SIG-M5 treated with dmso at 0.1 percent for 504 hours (cell line): ENCODE measurements at regions not wholly inside any gene's neighbourhood (a gene's known extent, or its start where the extent isn't known, plus 50 kb on each side); places are given as distances from the start of the nearest gene placed in this dataset.

Experiments
- DNase-seq: peaks from one replicate; lab custom pipeline; 2025; ENCODE audit not compliant: unreplicated experiment; lab: John Stamatoyannopoulos, UW

DNA sequence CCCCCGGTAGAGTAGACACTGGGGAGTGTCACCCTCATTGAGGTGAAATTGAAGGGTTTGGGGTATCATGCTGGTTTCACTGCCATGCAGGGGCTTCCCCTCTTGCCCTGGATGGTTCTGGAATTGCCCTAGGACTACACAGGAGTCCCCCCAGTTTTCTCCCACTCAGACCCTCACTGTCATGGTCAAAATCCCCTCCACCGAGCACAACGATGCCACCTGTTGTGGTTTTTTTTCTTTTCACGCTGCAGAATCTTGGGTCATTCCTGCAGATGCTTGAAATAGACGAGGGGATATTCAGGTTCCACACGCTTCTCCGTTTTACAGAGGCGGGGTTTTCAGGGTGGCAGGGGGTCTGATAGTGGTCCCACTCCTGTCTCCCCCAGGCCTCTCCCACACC lies 255.6 kb downstream of the ENGASE start:
- DNase-seq, result no peak

DNA sequence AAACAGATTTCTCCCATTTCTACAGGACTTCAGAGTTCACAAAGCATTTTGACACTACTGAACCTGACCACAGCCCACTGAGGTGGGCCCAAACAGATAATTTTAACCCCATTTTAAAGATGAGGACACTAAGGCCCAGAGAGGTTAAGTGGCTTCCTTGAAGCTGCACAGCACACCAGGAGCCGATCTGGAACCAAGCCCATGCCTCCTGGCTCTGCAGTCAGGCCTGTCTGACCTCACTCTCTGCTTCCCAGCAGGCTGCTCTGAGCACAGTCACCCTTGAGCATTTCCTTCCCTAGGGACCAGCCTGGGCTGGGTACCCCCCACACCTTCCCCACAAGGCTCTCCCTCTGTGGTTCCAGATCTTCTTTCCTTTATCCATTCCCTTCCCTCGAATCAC lies 252.2 kb downstream of the ENGASE start:
- no peak for DNase-seq

DNA sequence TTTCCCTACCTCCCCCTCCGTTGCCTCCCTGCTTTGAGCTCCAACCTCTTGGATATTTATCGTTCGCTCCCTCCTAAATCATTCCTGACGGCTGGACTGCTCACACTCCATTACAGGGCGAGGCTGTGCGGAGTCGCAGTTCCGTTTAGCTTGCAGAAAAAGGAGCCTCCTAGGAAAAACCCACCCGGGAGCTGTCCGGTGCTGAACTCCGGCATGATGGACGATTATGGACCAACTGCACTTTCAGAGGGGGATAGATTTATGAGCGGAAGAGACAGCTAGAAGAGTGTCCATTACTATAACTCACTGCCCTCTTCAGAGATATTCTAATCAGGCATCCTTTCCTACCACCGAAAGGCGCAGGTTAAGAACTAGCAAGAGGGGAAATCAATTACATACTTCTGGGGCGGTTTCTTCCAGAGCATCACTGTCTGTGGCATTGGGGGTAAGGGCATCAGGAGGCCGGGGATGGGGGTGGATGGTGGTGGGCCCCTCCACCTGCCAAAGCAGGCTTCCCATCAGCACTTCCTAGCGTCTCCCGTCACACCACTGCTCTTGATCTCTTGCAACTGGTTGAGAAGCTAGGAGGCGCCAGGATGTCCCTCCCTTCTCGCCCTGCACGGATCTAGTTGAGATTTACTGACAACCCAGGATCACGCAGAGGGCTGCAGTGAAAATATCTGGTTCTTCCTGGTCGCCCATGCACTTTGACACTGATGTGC lies 251.2 kb downstream of the ENGASE start:
- no peak for DNase-seq

DNA sequence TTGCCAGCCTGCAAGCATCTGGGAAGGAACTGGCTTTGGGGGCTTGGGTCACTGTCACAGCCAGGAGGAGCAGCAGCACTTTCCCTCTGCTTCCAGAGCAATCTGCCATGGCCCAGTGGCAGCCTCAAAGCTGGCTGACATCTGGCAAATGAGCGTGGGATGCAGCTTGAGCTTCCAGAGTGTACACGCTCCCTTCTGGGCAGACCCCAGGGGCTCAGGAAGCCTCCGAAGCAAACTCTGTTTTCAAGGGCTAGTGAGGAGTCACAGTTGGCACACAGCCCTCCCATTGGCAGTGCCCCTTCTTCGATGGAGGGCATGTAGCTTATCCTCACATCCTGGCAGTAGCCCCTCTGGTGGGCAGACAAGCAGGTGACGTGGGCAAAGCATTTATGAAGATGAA lies 249.6 kb downstream of the ENGASE start:
- no peak for DNase-seq

DNA sequence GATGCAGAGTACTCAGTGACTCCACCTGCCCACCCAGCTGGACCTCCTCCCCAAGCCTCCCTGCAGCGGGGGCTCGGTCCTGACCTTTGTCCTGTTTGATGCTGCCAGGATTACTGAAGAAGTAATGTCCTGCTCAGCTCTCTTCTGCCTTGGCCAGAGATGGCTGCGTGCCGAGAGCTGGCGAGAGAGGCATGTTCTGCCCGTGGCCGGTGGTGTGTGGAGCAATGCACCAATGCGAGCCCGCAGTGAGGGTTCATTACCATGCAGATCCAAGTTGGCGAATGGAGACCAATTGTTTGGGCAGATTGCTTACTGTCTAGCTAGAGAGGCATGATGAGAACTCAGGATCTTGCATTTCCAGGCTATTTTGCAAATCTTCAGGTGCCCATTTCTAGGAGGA lies 248.9 kb downstream of the ENGASE start:
- no peak for DNase-seq

DNA sequence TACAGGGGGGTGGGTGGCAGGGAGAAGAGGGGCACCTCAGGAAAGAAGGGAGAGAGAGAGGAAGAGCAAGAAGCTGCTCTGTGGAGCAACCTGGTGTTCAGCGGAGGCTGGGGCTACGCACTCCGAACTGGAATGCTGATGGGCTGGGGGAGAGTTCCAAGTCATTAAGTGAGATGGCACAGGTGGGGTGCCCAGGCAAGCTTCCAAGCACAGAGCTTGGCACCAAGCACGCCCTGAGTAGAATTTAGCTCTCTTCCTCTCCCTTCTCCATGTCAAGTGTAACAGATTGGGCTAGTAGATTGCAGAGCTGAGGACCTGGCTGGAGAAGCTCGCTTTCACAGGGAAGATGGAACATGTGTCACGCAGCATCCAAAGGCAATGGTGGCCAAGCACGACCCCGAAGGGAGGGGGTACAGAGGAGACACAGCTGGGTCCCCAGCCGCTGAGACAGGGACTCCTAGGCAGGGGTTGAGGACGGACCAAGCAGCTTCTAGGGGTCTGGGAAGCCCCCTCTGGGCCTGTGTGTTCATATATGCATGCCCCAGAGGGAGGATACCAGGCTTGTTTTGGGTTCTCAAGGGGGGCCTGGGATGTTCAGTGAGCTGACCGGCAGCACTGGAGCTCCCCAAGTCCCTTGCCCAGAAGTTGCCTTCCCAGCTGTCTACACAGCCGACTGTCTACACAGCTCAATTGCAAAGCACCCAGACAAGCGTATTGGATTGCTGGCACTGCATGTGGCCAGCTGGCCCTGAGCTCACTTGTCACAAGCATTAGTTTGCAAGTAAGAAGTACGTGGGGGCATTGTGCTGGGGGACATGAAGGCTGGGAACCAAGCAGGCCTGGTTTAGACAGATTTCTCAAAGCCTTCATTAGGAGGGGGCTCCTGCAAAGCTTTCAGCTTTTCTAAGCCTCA lies 247.8 kb downstream of the ENGASE start:
- no peak for DNase-seq

DNA sequence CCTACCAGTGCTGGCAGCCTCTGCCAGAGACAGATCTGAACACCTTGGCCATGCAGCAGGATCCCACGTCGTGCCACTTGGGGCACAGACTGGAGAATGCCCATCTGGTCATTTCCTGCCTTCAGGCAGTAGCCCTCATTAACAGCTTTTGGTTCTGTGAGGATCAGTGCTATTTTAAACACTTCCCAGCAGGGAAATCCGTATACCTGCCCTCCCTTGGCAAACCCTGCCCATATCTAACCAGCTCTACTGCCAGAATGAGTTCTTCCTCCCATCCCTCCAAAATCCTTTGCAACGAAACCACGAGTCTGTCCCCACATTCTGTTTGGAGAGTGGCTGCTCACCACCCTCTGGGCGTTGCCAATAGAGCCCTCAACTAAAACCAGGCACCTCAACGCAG lies 245.7 kb downstream of the ENGASE start:
- DNase-seq, result no peak

DNA sequence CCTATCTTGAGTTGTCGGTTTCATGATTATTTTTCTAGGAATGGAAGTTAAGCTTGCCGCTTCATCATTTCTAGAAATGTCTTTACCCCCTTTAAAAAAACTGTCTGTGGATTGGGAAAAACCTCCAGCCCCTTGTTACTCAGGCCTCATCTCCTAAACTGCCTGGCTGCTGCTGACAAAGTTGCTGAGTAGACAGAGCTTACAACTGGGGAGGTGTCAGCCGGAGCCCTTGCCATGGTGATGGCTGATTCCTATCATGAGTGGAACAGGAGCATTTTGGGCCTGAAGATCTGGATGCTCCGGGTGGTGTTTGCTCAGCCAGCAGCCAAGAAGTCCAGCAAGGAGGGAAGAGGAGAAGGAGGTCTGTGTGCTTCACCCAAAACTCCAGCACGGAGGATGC lies 243.3 kb downstream of the ENGASE start:
- no peak for DNase-seq

DNA sequence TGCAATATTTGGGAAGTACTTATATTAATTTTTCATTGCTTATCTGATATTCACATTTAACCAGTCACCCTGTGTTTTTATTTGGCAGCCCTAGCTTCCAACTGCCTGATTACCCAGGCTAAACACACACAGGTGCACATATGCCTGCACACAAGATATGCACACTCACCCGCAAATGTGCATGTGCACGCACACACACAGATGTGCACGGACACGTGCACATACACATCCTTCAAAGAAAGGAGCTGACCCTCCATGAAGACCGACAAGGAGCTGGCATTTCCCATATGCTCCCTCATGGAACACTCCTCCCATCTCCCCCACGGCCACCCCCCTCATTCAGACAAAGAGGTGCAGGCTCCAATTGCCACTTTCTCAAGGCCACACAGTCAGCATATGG lies 242.2 kb downstream of the ENGASE start:
- no peak for DNase-seq

DNA sequence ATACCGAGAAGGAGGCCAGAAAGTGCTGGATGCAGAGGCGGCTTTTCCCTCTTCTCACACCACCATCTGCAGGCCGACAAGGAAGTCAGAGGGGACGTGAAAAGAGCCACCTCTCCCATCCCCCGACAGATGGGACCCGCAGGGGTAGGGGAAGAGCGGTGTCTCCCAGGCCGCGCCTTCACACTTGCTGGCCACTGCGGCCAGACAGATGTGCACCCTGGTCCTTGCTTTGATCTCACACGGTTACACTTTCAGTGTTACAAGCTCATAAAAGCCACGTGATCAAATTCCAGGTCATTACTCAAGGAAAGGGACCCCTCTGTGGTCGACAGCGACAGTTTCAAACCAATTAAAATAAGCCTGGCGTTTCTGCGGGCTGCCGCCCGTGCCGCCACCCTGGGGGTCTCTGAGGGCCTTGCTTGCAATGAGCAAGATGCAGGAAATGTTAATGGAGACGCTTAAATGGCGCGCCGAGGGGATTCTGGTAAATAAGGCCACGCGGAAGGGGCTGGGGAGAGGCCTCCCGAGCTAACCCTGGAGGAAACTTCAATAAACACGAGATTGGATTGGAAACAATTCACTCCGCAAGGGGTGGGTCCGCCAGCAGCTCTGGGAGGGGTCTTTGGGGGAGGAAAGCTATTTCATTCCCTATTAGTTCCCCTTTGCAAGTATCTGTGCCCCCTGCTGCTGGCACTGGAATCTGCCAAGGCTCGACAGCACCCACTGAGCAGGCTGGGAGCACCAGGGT lies 240.9 kb downstream of the ENGASE start:
- DNase-seq, result no peak

DNA sequence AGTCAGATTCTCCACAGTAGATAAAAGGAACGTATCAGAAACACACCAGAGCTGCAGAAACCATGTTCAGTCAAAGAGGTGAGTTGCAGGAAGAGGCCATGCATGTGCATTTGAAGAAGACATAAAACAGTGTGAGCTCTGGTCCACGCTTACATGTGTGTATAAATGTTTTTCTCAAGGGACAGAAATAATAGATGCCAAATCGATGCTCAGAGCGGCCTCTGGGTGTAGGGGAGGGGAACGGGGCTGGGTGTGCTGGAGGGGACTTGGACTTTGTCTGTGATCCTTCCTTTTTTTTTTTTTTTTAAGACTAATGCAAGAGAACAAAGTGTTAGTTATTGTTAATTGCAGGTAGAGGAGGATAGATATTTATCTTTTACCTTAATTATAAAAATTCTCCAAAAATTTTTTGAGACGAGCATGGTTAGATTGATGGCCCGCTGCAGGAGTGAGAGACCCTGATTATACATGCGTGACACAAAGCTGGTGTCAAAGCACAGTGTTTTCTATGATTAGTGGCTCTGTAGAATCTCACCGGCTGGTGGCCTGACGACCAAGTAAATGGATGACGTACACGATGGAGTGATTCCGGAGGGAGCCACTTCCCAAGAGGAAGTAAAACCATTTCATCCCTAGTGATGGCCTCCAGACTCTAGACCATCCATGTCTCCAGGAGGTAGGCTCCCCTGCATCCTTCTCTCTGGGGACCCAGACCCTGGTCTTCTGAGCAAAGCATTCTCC lies 240.2 kb downstream of the ENGASE start:
- no peak for DNase-seq

DNA sequence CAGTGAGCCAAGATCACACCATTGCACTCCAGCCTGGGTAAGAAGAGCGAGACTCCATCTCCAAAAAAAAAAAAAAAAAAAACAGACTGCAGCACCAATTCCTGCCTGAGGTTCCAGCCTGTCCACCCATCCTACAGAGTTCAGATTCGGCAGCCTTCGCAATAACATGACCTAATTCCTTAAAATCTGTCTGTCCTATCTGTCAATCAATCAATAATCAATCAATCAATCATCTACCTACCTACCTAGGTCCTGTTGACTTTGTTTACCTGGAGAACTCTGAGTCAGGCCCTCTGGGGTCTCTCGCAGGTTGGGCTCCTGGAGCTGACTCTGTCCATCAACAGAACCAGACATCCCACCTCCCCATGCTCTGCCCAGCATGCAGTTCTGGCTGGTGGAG lies 236.7 kb downstream of the ENGASE start:
- no peak for DNase-seq

DNA sequence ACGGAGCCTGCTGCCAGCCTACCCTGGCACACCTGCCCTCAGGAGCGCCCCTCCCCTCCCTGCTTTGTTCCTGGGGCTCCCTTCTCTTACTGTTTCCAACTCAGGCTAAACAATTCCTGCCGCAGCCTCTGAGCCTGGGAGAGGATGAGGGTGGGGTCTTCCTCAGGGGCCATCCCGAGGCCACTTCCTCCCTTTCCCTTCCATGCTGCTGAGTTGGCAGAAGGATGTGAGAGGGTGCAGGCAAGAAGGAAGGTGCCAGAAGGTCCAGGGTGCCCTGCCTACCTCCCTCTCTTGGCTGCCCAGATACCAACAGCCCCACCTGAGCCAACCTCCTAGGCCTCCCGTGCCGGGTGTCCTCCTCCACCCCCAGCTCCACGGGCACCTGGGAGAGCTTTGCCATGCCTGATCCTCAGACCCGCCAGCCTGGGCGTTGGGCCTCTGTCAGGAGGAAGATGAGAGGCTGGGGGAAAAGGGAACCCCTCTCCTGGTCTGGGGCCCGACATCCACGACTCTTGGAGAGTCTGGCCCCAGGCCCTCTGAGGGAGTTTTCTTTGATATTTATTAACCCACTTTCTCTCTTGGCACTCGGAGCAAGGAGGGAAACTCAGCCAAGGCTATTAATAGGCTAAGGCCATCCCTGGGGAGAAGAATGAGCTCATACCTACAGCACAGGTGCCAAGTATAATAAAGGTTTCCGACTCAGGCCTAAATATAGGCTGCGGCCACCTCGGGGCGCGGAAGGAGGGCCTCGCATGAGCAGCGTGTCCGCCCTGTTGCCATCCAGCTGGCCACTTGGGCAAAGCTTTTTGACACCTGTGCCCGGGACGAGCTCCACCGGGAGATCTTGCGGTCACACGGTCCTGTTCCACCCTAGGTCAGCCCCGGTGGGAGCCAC lies 232.0 kb downstream of the ENGASE start:
- no peak for DNase-seq

DNA sequence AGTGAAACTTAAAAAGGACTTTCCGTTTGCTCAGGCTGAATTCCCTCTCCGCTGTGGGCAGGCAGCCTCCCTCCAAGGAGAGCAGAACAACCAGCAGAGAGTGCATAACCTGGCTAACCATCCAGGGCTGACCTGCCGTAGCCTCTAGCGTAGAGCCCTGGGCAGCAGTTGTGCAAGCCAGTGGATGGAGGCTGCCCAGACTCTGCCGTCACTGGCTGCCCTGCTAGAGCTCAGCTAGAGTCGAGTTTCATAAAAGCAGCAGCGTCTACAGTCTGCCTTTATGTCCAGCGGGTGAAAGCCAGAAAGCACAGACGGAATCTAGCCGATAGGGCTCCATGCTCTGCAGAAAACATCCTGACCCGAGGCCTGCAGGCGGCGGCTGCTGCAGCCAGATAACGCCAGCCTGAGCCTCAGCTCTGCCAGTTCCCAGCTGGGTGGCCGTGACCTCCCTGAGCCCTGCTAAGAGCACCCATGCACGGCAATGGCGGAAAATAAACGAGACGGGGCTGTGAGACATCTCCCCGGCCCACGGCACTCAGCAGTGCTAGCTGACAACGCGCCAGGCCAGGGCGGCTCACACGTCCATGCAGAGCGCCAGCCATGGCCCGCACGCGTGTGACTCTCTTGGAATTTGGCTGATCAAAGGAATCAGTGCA lies 231.3 kb downstream of the ENGASE start:
- no peak for DNase-seq

DNA sequence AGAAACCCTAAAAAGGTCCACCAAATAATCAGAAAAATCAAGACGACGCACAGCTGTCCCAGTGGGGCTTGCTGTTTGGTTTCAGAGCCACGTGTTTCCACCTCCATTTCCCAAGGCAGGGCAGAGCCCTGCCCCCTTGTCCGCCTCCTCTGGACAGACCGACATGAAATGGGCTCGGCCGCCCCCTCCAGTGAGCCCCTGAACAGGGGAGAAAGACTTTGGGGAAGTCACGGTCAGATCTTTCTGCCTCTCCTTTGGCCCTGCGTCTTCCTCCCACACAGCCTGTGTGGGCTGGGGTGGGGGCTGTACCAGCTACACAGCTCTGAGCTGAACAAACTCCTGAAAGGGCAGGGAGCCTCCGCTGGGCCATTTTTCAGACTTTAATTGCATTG lies 230.7 kb downstream of the ENGASE start:
- no peak for DNase-seq

DNA sequence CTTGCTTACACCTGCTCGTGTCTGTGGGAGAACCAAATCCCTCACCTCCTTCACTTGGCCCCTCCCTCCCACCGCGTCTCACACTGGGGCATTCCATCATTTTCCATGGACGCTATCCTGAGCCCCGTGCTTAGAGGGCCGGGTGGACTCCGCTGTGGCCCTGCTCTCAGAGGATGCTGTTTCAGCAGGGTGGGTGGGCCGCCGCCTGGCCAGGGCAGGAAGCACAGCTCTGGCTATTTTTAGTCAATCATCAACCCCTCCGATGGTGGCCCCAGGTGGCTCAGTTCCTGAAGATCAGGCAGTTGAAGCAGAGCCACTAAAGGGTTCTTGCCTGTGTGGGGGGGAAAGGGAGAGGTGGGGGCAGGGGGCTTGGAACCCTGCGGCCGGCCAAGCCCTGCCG lies 230.3 kb downstream of the ENGASE start:
- DNase-seq, result no peak

DNA sequence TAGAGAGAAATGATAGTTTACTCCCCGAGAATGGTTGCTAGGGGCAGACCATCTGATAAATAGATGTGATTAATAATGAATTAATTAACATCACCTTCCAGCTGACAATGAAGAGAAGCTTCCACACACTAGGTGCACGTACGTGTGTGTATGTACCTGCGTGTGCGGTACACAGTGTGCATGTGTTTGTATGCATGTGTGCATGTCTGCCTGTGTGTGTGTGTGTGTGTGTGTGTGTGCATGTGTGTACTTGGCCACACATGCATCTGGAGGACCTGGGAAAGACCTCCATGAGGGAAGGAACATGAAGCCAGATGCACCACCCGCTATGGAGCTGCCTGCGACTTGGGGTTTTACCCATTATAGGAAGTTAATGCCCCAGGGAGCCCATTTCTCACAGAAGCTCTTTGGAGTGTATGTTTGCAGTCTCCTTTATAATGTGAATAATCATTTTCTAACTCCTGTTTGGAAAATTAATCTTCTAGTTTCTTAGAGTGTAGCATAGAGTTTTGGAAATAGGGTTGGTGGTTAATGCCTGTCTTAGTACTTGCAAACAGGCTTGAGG lies 229.1 kb downstream of the ENGASE start:
- DNase-seq, result no peak

DNA sequence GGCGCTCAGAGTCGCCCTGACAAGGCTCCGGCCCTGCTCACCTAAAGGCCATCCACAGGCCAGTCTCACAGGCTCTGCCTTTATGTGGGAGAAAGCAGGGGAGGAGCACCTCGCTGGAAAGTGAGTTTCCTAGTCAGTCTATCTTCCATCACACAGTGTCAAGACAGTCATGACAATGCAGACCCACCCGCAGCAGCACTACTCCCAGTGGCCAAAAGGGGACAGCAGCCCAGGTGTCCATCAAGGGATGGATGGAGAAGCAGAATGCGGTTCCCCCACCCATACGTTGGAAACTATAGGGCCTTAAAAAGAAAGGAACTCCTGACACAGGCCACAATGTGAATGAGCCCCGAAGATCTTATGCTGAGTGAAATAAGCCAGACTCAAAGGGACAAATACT lies 226.8 kb downstream of the ENGASE start:
- DNase-seq, result no peak

DNA sequence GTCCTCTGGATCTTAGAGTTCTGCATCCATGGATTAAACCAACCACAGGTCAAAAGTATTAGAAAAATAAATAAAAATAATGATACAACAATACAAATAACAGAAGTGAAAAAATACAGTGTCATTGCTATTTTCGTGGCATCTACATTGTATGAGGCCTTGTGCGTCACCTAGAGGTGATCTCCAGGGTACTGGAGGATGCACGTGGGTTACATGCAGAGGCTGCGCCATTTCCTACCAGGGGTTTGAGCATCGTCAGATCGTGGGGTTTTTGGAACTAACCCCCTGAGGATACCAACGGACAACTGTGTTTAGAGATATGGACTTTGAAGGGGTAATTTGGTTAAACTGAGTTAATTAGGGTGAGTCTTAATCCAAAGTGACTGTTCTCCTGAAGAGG lies 224.7 kb downstream of the ENGASE start:
- DNase-seq, result no peak
